Keratinocyte (primary cell): ENCODE measurements at regions not wholly inside any gene's neighbourhood (a gene's known extent, or its start where the extent isn't known, plus 50 kb on each side); places are given as distances from the start of the nearest gene placed in this dataset.

ENCODE experiments used
- DNase-seq: peaks from one replicate; pipeline ENCODE4 v3.0.0-alpha.2; 2011; ENCODE audit warnings: low read depth, missing footprints, low spot score
- FAIRE-seq: peaks from 2 replicates; lab custom pipeline; 2011; peaks lifted over from hg19 to GRCh38; lab: Jason Lieb, UNC
- H2AFZ ChIP-seq: 2 replicates; pipeline ENCODE4 v1.6.0; 2012; ENCODE audit warnings: low read length, control low read depth, inconsistent platforms; ENCODE audit not compliant: control insufficient read depth
- H3K27ac ChIP-seq: 2 replicates; pipeline ENCODE4 v1.5.1; 2011; ENCODE audit warnings: low read length; ENCODE audit not compliant: control insufficient read depth, insufficient read depth
- H3K27me3 ChIP-seq: 3 replicates; pipeline ENCODE4 v1.6.0; 2011; ENCODE audit warnings: low read length; ENCODE audit not compliant: control insufficient read depth, insufficient read depth; ENCODE audit errors: extremely low read depth
- H3K36me3 ChIP-seq, 2 experiments: 2 replicates in 1 of 2; 3 replicates in 1 of 2; pipeline ENCODE4 v1.5.1; 2011; ENCODE audit warnings: low read length in 2 of 2, mild to moderate bottlenecking in 1 of 2; ENCODE audit not compliant: control insufficient read depth in 2 of 2, insufficient read depth in 2 of 2; ENCODE audit errors: extremely low read depth in 1 of 2
- H3K4me1 ChIP-seq: 3 replicates; pipeline ENCODE4 v1.5.1; 2011; ENCODE audit warnings: low read length; ENCODE audit not compliant: control insufficient read depth, insufficient read depth; ENCODE audit errors: extremely low read depth
- H3K4me2 ChIP-seq: 3 replicates; pipeline ENCODE4 v1.6.0; 2011; ENCODE audit warnings: low read depth, low read length; ENCODE audit not compliant: control insufficient read depth, insufficient read depth; ENCODE audit errors: extremely low read depth
- H3K4me3 ChIP-seq, 3 experiments: fragments of 200-600 bp in 1 of 3; sonication (generic) in 1 of 3; 2 replicates in 2 of 3; 3 replicates in 1 of 3; pipeline ENCODE4 v1.5.1; 2011 to 2016; ENCODE audit warnings: low read length in 3 of 3, mild to moderate bottlenecking in 3 of 3, control low read depth in 2 of 3, inconsistent platforms in 1 of 3, low read depth in 1 of 3, mixed read lengths in 1 of 3, mixed run types in 1 of 3, moderate library complexity in 1 of 3; ENCODE audit not compliant: control insufficient read depth in 2 of 3, insufficient read depth in 2 of 3; ENCODE audit errors: extremely low read depth in 1 of 3
- H3K79me2 ChIP-seq: 2 replicates; pipeline ENCODE4 v1.6.0; 2012; ENCODE audit warnings: low read length; ENCODE audit not compliant: control insufficient read depth, insufficient read depth
- H3K9ac ChIP-seq: 3 replicates; pipeline ENCODE4 v1.6.0; 2011; ENCODE audit warnings: low read length; ENCODE audit not compliant: control insufficient read depth, insufficient read depth; ENCODE audit errors: extremely low read depth
- H3K9me1 ChIP-seq: 3 replicates; pipeline ENCODE4 v1.6.0; 2011; ENCODE audit warnings: low read length; ENCODE audit not compliant: control insufficient read depth, insufficient read depth; ENCODE audit errors: extremely low read depth
- H3K9me3 ChIP-seq: 2 replicates; pipeline ENCODE4 v1.5.1; 2012; ENCODE audit warnings: low read depth, low read length; ENCODE audit not compliant: control insufficient read depth
- H4K20me1 ChIP-seq: 3 replicates; pipeline ENCODE4 v1.6.0; 2011; ENCODE audit warnings: low read length; ENCODE audit not compliant: control insufficient read depth, insufficient read depth; ENCODE audit errors: extremely low read depth
- EZH2 ChIP-seq: IDR thresholded peaks from one replicate; pipeline ENCODE4 v1.6.1; 2012; ENCODE audit warnings: inconsistent platforms, mild to moderate bottlenecking, low read length, moderate library complexity
- dilution Hi-C: fragments of 300-500 bp; cut with MboI; formaldehyde crosslinking; loops from one replicate; pipeline ENCODE4 v1.7.0; 2020; ENCODE audit warnings: low sequenced_read_pairs; ENCODE audit not compliant: extremely low pct_ligation_motif_present
- TF ChIP-seq, protein P1 (sequence below), 3 experiments: IDR thresholded peaks in 1 of 3; conservative IDR thresholded peaks in 1 of 3; optimal IDR thresholded peaks in 1 of 3; 2 replicates in 2 of 3; 3 replicates in 1 of 3; pipeline versions ENCODE3 to v1.5.1; 2011; ENCODE audit warnings: low read length in 3 of 3, mild to moderate bottlenecking in 3 of 3, moderate library complexity in 2 of 3, control low read depth in 1 of 3, inconsistent platforms in 1 of 3; ENCODE audit not compliant: insufficient read depth in 2 of 3; ENCODE audit errors: extremely low read depth in 1 of 3

GRCh38 chr15:39444735-39445470 lies 136.0 kb upstream of the THBS1 start:
- no peak overlapping the region for H3K9ac ChIP-seq
- DNase-seq, result no peak
- no peaks in the 10 kb centered on the region for H3K36me3 ChIP-seq
- no peaks in the 10 kb centered on the region for H3K27me3 ChIP-seq
- no peaks in the 10 kb centered on the region for H3K9me1 ChIP-seq
- no peak overlapping the region for H3K27ac ChIP-seq
- no peaks in the 10 kb centered on the region for H3K4me1 ChIP-seq
- no peaks in the 10 kb centered on the region for H3K79me2 ChIP-seq
- no peaks in the 10 kb centered on the region for H3K9me3 ChIP-seq
- no peak overlapping the region for H3K4me3 ChIP-seq
- dilution Hi-C loops, result no loop called here
- H4K20me1 ChIP-seq, result no peaks in the 10 kb centered on the region
- TF ChIP-seq, protein P1, sequence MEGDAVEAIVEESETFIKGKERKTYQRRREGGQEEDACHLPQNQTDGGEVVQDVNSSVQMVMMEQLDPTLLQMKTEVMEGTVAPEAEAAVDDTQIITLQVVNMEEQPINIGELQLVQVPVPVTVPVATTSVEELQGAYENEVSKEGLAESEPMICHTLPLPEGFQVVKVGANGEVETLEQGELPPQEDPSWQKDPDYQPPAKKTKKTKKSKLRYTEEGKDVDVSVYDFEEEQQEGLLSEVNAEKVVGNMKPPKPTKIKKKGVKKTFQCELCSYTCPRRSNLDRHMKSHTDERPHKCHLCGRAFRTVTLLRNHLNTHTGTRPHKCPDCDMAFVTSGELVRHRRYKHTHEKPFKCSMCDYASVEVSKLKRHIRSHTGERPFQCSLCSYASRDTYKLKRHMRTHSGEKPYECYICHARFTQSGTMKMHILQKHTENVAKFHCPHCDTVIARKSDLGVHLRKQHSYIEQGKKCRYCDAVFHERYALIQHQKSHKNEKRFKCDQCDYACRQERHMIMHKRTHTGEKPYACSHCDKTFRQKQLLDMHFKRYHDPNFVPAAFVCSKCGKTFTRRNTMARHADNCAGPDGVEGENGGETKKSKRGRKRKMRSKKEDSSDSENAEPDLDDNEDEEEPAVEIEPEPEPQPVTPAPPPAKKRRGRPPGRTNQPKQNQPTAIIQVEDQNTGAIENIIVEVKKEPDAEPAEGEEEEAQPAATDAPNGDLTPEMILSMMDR (optimal IDR thresholded peaks at IDR 0.05 in 1 of 3, IDR thresholded peaks at IDR 0.05 in 1 of 3, conservative IDR thresholded peaks at IDR 0.05 in 1 of 3; ENCODE audit: extremely low read depth in 1 of 3, insufficient read depth in 2 of 3, low read length in 3 of 3), result no peak
- TF ChIP-seq EZH2, result no peak
- H2AFZ ChIP-seq, result no peak overlapping the region
- no peak for FAIRE-seq
- H3K4me2 ChIP-seq, result no peak overlapping the region

GRCh38 chr15:39445931-39446330 lies 134.9 kb upstream of the THBS1 start:
- dilution Hi-C loops, result no loop called here
- no peak overlapping the region for H3K27ac ChIP-seq
- DNase-seq, result no peak
- TF ChIP-seq, protein P1 (optimal IDR thresholded peaks at IDR 0.05 in 1 of 3, IDR thresholded peaks at IDR 0.05 in 1 of 3, conservative IDR thresholded peaks at IDR 0.05 in 1 of 3; ENCODE audit: extremely low read depth in 1 of 3, insufficient read depth in 2 of 3, low read length in 3 of 3), result no peak
- TF ChIP-seq EZH2, result no peak
- H3K79me2 ChIP-seq, result no peaks in the 10 kb centered on the region
- H4K20me1 ChIP-seq, result no peaks in the 10 kb centered on the region
- H3K4me3 ChIP-seq, result no peak overlapping the region
- H3K9me3 ChIP-seq, result no peaks in the 10 kb centered on the region
- H2AFZ ChIP-seq, result no peak overlapping the region
- no peaks in the 10 kb centered on the region for H3K36me3 ChIP-seq
- H3K4me1 ChIP-seq, result no peaks in the 10 kb centered on the region
- no peaks in the 10 kb centered on the region for H3K9me1 ChIP-seq
- no peak overlapping the region for H3K9ac ChIP-seq
- H3K4me2 ChIP-seq, result no peak overlapping the region
- no peaks in the 10 kb centered on the region for H3K27me3 ChIP-seq
- FAIRE-seq, result no peak
